Tibial nerve (tissue), 4 donors: ENCODE measurements at regions not wholly inside any gene's neighbourhood (a gene's known extent, or its start where the extent isn't known, plus 50 kb on each side); places are given as distances from the start of the nearest gene placed in this dataset.
"Not testable (repeated sequence)": the region's sequence is repeated elsewhere in the genome, so short reads cannot be mapped to it uniquely, and the experiment has no call there.

Source experiments
- DNase-seq, 2 donors: peaks; one replicate each; pipeline ENCODE4 v3.0.0-alpha.2; 2019; ENCODE audit warnings: low spot score in 2 of 2
- H3K27ac ChIP-seq, 4 donors: fragments of 200-600 bp; sonication (generic) in 3 of 4; one replicate each; pipeline ENCODE4 v1.5.1; 2017 to 2019; ENCODE audit warnings: mild to moderate bottlenecking in 1 of 4
- H3K27me3 ChIP-seq, 2 donors: fragments of 200-600 bp; sonication (generic) in 1 of 2; one replicate each; pipeline versions ENCODE4 v1.5.1 to v1.6.0; 2017 to 2019
- H3K36me3 ChIP-seq, 3 donors: fragments of 200-600 bp; sonication (generic); one replicate each; pipeline ENCODE4 v1.5.1; 2018 to 2019
- H3K4me1 ChIP-seq, 4 donors: fragments of 200-600 bp; sonication (generic) in 3 of 4; one replicate each; pipeline ENCODE4 v1.5.1; 2017 to 2019
- H3K4me3 ChIP-seq, 4 donors: fragments of 200-600 bp; sonication (generic) in 3 of 4; one replicate each; pipeline ENCODE4 v1.5.1; 2017 to 2019; ENCODE audit warnings: mild to moderate bottlenecking in 1 of 4, moderate library complexity in 1 of 4
- H3K9me3 ChIP-seq, 4 donors: fragments of 200-600 bp; sonication (generic) in 3 of 4; one replicate each; pipeline ENCODE4 v1.5.1; 2017 to 2019
- CTCF ChIP-seq, 5 experiments: fragments of 200-600 bp in 3 of 5; fragments of 450-650 bp in 2 of 5; sonication (generic) in 3 of 5; IDR thresholded peaks; one replicate each; pipeline ENCODE4 v1.5.1; 2016 to 2019; ENCODE audit warnings: antibody characterized with exemption in 5 of 5, mild to moderate bottlenecking in 3 of 5, moderate library complexity in 2 of 5
- EP300 ChIP-seq, 2 donors: sonication (generic); formaldehyde crosslinking; IDR thresholded peaks; one replicate each; pipeline ENCODE4 v1.6.1; 2017; ENCODE audit warnings: antibody characterized with exemption in 2 of 2, mild to moderate bottlenecking in 1 of 2
- POLR2A ChIP-seq, 2 donors: fragments of 450-650 bp; IDR thresholded peaks; one replicate each; pipeline ENCODE4 v1.6.1; 2017; ENCODE audit warnings: antibody characterized with exemption in 2 of 2, mild to moderate bottlenecking in 2 of 2, moderate library complexity in 2 of 2
- WGBS, 2 donors: methylation state at CpG; one replicate each; pipeline ENCODE4 v1.1.5; 2018; 5-methylcytosine and 5-hydroxymethylcytosine counted together

GRCh38 chr15:22237891-22238275 lies 157.6 kb downstream of the OR4M2 start:
- no peak overlapping the region for H3K27ac ChIP-seq
- H3K36me3 ChIP-seq = no peaks in the 10 kb centered on the region
- DNase-seq = no peak
- no peaks in the 10 kb centered on the region for H3K4me1 ChIP-seq
- 70 to 79% methylated on average over 9 of the region's 9 CpGs for WGBS, 2 donors
- H3K4me3 ChIP-seq = no peak overlapping the region
- no peaks in the 10 kb centered on the region for H3K9me3 ChIP-seq
- no peaks in the 10 kb centered on the region for H3K27me3 ChIP-seq
- TF ChIP-seq POLR2A (IDR thresholded peaks at IDR 0.05) (no peak), CTCF (IDR thresholded peaks at IDR 0.05) (no peak), EP300 (IDR thresholded peaks at IDR 0.05) (no peak)

GRCh38 chr15:22238276-22238958 lies 158.1 kb downstream of the OR4M2 start:
- not testable (repeated sequence) for H3K27ac ChIP-seq

GRCh38 chr15:22238959-22239805 lies 158.9 kb downstream of the OR4M2 start:
- not testable (repeated sequence) for H3K36me3 ChIP-seq, DNase-seq, H3K4me3 ChIP-seq, H3K9me3 ChIP-seq, H3K27ac ChIP-seq, H3K27me3 ChIP-seq, H3K4me1 ChIP-seq
- 84% methylated on average over 19 to 21 of the region's 22 CpGs for WGBS, 2 donors

More at GRCh38 chr15:22238276-22238958, 158.1 kb downstream of the OR4M2 start:
- H3K27me3 ChIP-seq, DNase-seq, H3K4me3 ChIP-seq, H3K4me1 ChIP-seq, H3K9me3 ChIP-seq, H3K36me3 ChIP-seq: not testable (repeated sequence)
- 82% methylated on average over 14 to 15 of the region's 20 CpGs for WGBS, 2 donors

GRCh38 chr15:22239806-22240180 lies 159.5 kb downstream of the OR4M2 start:
- no peak for DNase-seq
- Histone ChIP-seq H3K27me3 (no peaks in the 10 kb centered on the region), H3K4me3 (no peak overlapping the region), H3K4me1 (no peaks in the 10 kb centered on the region), H3K36me3 (no peaks in the 10 kb centered on the region), H3K27ac (no peak overlapping the region), H3K9me3 (no peaks in the 10 kb centered on the region)
- TF ChIP-seq POLR2A (IDR thresholded peaks at IDR 0.05) (no peak), CTCF (IDR thresholded peaks at IDR 0.05) (no peak), EP300 (IDR thresholded peaks at IDR 0.05) (no peak)
- 57 to 66% methylated on average over 3 of the region's 3 CpGs for WGBS, 2 donors

- no peaks in the 10 kb centered on the region for H3K27me3 ChIP-seq
- no peak overlapping the region for H3K27ac ChIP-seq
- H3K4me3 ChIP-seq = no peak overlapping the region
- no peaks in the 10 kb centered on the region for H3K36me3 ChIP-seq
- WGBS, 2 donors = 91 to 95% methylated on average over 8 of the region's 8 CpGs
- TF ChIP-seq POLR2A (IDR thresholded peaks at IDR 0.05) (no peak), CTCF (IDR thresholded peaks at IDR 0.05) (no peak), EP300 (IDR thresholded peaks at IDR 0.05) (no peak)
- no peaks in the 10 kb centered on the region for H3K4me1 ChIP-seq
- no peak for DNase-seq
- no peaks in the 10 kb centered on the region for H3K9me3 ChIP-seq
Measured at GRCh38 chr15:22240403-22240802, 160.1 kb downstream of the OR4M2 start.

- TF ChIP-seq POLR2A (IDR thresholded peaks at IDR 0.05) (no peak), CTCF (IDR thresholded peaks at IDR 0.05) (no peak), EP300 (IDR thresholded peaks at IDR 0.05) (no peak)
- Histone ChIP-seq H3K27ac (no peak overlapping the region), H3K27me3 (no peaks in the 10 kb centered on the region), H3K9me3 (no peaks in the 10 kb centered on the region), H3K4me3 (no peak overlapping the region), H3K4me1 (no peaks in the 10 kb centered on the region), H3K36me3 (no peaks in the 10 kb centered on the region)
- WGBS, 2 donors = 66 to 71% methylated on average over 7 of the region's 7 CpGs
- no peak for DNase-seq
Measured at GRCh38 chr15:22240986-22241385, 160.7 kb downstream of the OR4M2 start.
